ENCODE measurements at regions not wholly inside any gene's neighbourhood (a gene's known extent, or its start where the extent isn't known, plus 50 kb on each side); places are given as distances from the start of the nearest gene placed in this dataset.

DNA sequence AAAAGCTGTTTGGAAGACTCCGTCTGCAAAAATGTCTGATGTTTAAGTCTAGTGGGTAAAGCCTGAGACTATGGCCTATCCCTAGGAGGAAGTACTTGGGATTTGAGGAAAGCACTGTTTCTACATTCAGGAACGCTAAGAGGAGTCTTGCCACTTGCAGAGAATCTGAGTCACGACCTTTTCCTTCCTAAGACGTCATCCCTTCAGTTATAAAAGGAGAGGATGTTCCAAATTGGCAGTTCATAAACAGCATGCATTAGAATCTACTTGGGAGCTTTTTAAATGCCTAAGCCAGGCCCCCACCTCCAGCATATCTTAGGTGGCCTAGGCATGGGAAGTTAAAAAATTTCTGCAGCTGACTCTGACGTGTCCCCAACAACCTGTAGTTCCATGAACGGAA lies 125.9 kb downstream of the TTC32 start:
- TF ChIP-seq, protein P1, sequence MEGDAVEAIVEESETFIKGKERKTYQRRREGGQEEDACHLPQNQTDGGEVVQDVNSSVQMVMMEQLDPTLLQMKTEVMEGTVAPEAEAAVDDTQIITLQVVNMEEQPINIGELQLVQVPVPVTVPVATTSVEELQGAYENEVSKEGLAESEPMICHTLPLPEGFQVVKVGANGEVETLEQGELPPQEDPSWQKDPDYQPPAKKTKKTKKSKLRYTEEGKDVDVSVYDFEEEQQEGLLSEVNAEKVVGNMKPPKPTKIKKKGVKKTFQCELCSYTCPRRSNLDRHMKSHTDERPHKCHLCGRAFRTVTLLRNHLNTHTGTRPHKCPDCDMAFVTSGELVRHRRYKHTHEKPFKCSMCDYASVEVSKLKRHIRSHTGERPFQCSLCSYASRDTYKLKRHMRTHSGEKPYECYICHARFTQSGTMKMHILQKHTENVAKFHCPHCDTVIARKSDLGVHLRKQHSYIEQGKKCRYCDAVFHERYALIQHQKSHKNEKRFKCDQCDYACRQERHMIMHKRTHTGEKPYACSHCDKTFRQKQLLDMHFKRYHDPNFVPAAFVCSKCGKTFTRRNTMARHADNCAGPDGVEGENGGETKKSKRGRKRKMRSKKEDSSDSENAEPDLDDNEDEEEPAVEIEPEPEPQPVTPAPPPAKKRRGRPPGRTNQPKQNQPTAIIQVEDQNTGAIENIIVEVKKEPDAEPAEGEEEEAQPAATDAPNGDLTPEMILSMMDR (IDR thresholded peaks at IDR 0.05 in 8 of 11, conservative IDR thresholded peaks at IDR 0.05 in 3 of 11): no peak
- TF ChIP-seq POLR2A (IDR thresholded peaks at IDR 0.05) (no peak), POLR2AphosphoS5 (IDR thresholded peaks at IDR 0.05) (no peak)
